ENCODE measurements at regions not wholly inside any gene's neighbourhood (a gene's known extent, or its start where the extent isn't known, plus 50 kb on each side); places are given as distances from the start of the nearest gene placed in this dataset.
A peak's percentile ranks its signal among the peaks of the same experiment; 100 is the strongest.

DNA sequence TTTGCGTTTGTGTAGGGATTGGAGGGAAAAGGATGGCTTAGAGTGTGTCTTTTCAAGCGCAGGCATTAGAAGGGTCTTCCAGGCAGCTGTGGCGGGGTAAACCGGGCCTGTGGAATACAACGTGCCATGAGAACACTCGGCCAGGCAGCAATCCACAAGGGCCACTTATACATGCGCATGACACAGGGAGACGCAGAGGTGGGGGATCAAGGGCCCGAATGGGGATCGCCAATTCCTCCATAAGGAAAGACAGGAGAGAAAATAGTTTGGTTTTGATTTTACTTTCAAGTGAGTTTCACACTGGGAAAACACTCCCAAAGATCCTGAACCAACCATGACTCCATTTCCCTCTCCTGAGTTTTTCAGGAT, 71.6 kb downstream of the SPRING1 start:
- Histone ChIP-seq H3K27me3 (ENCODE audit: control insufficient read depth, insufficient read depth, low read length) (no peaks in the 10 kb centered on the region), H3K9ac (ENCODE audit: low read length in 3 of 3) (no peak overlapping the region), H3K9me3 (ENCODE audit: control insufficient read depth in 2 of 3, insufficient read depth in 1 of 3, low read length in 3 of 3) (no peaks in the 10 kb centered on the region), H3K4me3 (ENCODE audit: low read length in 3 of 3) (no peak overlapping the region), H3K27ac (ENCODE audit: low read depth in 2 of 2, low read length in 2 of 2) (no peak overlapping the region), H3K36me3 (ENCODE audit: control insufficient read depth in 2 of 3, insufficient read depth in 3 of 3, low read length in 3 of 3) (no peaks in the 10 kb centered on the region), H3K4me1 (ENCODE audit: control insufficient read depth in 2 of 3, insufficient read depth in 2 of 3, low read depth in 1 of 3, low read length in 3 of 3) (peaks cover 0 to 4% (median 2%) of the 10 kb centered on the region in 3 donors)
- intact Hi-C loops (cut with DNase I), result no loop called here
- FAIRE-seq (no peak), DNase-seq (no peak)
- TF ChIP-seq, protein P1, sequence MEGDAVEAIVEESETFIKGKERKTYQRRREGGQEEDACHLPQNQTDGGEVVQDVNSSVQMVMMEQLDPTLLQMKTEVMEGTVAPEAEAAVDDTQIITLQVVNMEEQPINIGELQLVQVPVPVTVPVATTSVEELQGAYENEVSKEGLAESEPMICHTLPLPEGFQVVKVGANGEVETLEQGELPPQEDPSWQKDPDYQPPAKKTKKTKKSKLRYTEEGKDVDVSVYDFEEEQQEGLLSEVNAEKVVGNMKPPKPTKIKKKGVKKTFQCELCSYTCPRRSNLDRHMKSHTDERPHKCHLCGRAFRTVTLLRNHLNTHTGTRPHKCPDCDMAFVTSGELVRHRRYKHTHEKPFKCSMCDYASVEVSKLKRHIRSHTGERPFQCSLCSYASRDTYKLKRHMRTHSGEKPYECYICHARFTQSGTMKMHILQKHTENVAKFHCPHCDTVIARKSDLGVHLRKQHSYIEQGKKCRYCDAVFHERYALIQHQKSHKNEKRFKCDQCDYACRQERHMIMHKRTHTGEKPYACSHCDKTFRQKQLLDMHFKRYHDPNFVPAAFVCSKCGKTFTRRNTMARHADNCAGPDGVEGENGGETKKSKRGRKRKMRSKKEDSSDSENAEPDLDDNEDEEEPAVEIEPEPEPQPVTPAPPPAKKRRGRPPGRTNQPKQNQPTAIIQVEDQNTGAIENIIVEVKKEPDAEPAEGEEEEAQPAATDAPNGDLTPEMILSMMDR (IDR thresholded peaks at IDR 0.05; ENCODE audit: borderline replicate concordance, extremely low read depth, insufficient read depth), result no peak

DNA sequence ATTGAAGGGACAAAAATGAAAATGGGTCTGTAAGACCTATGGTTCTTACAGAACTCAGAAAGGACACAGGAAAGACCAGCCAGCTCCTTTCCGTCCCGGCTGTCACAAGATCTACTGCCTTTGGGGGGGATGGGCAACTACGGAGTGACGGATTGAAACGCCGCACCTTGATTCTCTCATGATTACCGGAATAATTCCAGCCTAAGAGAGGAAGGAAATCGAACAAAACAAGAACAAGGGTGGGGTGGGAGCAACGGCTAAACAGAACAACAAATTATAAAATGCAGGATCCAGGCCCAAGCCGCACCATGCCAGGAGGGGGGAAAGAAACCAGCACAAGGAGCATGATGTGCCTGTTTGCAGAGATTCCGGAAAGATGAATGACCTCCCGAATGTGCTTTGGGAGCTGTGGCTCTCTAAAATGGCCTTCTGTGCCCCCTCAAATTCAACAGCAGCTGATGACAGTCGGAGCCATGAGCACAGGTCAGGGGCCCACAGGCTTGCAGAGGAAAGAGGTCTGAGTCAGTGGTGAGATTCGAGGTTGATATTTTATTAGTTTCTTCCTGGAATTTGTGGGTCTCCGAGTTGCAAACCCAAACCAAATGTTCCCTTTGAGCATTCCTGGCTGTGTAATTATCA, 72.1 kb downstream of the SPRING1 start:
- H3K27me3 ChIP-seq (ENCODE audit: control insufficient read depth, insufficient read depth, low read length), result no peaks in the 10 kb centered on the region
- no peak overlapping the region for H3K9ac ChIP-seq (ENCODE audit: low read length in 3 of 3)
- H3K9me3 ChIP-seq (ENCODE audit: control insufficient read depth in 2 of 3, insufficient read depth in 1 of 3, low read length in 3 of 3), result no peaks in the 10 kb centered on the region
- no peaks in the 10 kb centered on the region for H3K36me3 ChIP-seq (ENCODE audit: control insufficient read depth in 2 of 3, insufficient read depth in 3 of 3, low read length in 3 of 3)
- intact Hi-C loops (cut with DNase I), result no loop called here
- peaks cover 0 to 4% (median 2%) of the 10 kb centered on the region in 3 donors for H3K4me1 ChIP-seq (ENCODE audit: control insufficient read depth in 2 of 3, insufficient read depth in 2 of 3, low read depth in 1 of 3, low read length in 3 of 3)
- TF ChIP-seq, protein P1 (IDR thresholded peaks at IDR 0.05; ENCODE audit: borderline replicate concordance, extremely low read depth, insufficient read depth), result no peak
- no peak overlapping the region for H3K4me3 ChIP-seq (ENCODE audit: low read length in 3 of 3)
- H3K27ac ChIP-seq (ENCODE audit: low read depth in 2 of 2, low read length in 2 of 2), result no peak overlapping the region
- FAIRE-seq (no peak), DNase-seq (peak in 1 of 5 donors; percentile 79)

DNA sequence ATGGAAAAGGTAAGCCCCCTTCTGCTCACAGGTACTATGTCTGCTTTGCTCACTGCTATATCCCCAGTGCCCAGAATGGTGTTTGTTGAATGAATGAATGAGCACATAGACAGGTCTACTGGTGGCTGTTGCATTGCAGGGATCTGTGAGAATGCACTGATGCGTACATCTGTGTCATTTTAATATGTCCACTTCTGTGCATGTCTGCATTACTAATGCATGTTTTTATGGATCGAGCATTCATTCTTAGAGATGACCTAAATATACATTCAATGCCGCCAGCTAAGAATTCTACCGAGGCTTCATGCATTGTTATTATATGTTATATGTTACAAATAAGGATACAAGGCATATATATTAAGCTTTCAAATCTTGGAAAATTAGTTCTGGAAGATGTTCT, 73.8 kb downstream of the SPRING1 start:
- H3K27ac ChIP-seq (ENCODE audit: low read depth in 2 of 2, low read length in 2 of 2), result no peak overlapping the region
- no peaks in the 10 kb centered on the region for H3K9me3 ChIP-seq (ENCODE audit: control insufficient read depth in 2 of 3, insufficient read depth in 1 of 3, low read length in 3 of 3)
- intact Hi-C loops (cut with DNase I), result no loop called here
- peaks cover 0 to 4% (median 2%) of the 10 kb centered on the region in 3 donors for H3K4me1 ChIP-seq (ENCODE audit: control insufficient read depth in 2 of 3, insufficient read depth in 2 of 3, low read depth in 1 of 3, low read length in 3 of 3)
- H3K4me3 ChIP-seq (ENCODE audit: low read length in 3 of 3), result no peak overlapping the region
- H3K36me3 ChIP-seq (ENCODE audit: control insufficient read depth in 2 of 3, insufficient read depth in 3 of 3, low read length in 3 of 3), result no peaks in the 10 kb centered on the region
- no peak overlapping the region for H3K9ac ChIP-seq (ENCODE audit: low read length in 3 of 3)
- no peak for DNase-seq
- TF ChIP-seq, protein P1 (IDR thresholded peaks at IDR 0.05; ENCODE audit: borderline replicate concordance, extremely low read depth, insufficient read depth), result no peak
- H3K27me3 ChIP-seq (ENCODE audit: control insufficient read depth, insufficient read depth, low read length), result no peaks in the 10 kb centered on the region
- FAIRE-seq, result no peak

All from kidney (tissue), 13 donors.